Urothelium cell line (cell line): ENCODE measurements at regions not wholly inside any gene's neighbourhood (a gene's known extent, or its start where the extent isn't known, plus 50 kb on each side); places are given as distances from the start of the nearest gene placed in this dataset.

Experiments used
- DNase-seq: peaks from one replicate; pipeline ENCODE4 v3.0.0; 2011; ENCODE audit warnings: low spot score, mixed read lengths
- FAIRE-seq: peaks from 2 replicates; lab custom pipeline; 2011; peaks lifted over from hg19 to GRCh38; lab: Jason Lieb, UNC

GRCh38 chrX:30955687-30956086 lies 66.6 kb upstream of the TAB3 start:
- DNase-seq (no peak), FAIRE-seq (no peak)

- no peak for DNase-seq
- no peak for FAIRE-seq
These were observed 61.9 kb upstream of the TAB3 start for GRCh38 chrX:30951003-30951402.

- DNase-seq (no peak), FAIRE-seq (no peak)
These were observed 61.3 kb upstream of the TAB3 start for GRCh38 chrX:30950391-30950790.

GRCh38 chrX:30949554-30949953 lies 60.5 kb upstream of the TAB3 start:
- FAIRE-seq (no peak), DNase-seq (no peak)

GRCh38 chrX:30948626-30949025 lies 59.6 kb upstream of the TAB3 start:
- FAIRE-seq (no peak), DNase-seq (no peak)

GRCh38 chrX:30948051-30948450 lies 59.0 kb upstream of the TAB3 start:
- no peak for DNase-seq
- no peak for FAIRE-seq

- DNase-seq (no peak), FAIRE-seq (no peak)
These were observed 54.9 kb upstream of the TAB3 start for GRCh38 chrX:30943984-30944383.

GRCh38 chrX:30941898-30942297 lies 52.8 kb upstream of the TAB3 start:
- DNase-seq (no peak), FAIRE-seq (no peak)

GRCh38 chrX:30939928-30940327 lies 50.9 kb upstream of the TAB3 start:
- DNase-seq (no peak), FAIRE-seq (no peak)
